Testis (tissue), 2 donors: ENCODE measurements at regions not wholly inside any gene's neighbourhood (a gene's known extent, or its start where the extent isn't known, plus 50 kb on each side); places are given as distances from the start of the nearest gene placed in this dataset.

Experiments used
- CTCF ChIP-seq, 3 experiments: fragments of 450-650 bp in 2 of 3; fragments of 200-600 bp in 1 of 3; sonication (generic) in 1 of 3; IDR thresholded peaks; one replicate each; pipeline ENCODE4 v1.5.1; 2016 to 2019; ENCODE audit warnings: antibody characterized with exemption in 3 of 3, mild to moderate bottlenecking in 2 of 3, moderate library complexity in 1 of 3
- POLR2A ChIP-seq: fragments of 450-650 bp; IDR thresholded peaks from one replicate; pipeline ENCODE4 v1.6.1; 2017; ENCODE audit warnings: antibody characterized with exemption, mild to moderate bottlenecking, moderate library complexity

GRCh38 chr18:26662996-26663395 lies 114.6 kb upstream of the KCTD1 start:
- no peak for TF ChIP-seq CTCF (IDR thresholded peaks at IDR 0.05)
- TF ChIP-seq POLR2A: no peak
